ENCODE measurements at regions not wholly inside any gene's neighbourhood (a gene's known extent, or its start where the extent isn't known, plus 50 kb on each side); places are given as distances from the start of the nearest gene placed in this dataset.

GRCh38 chr5:115072266-115073064 is 97.2 kb downstream of the TRIM36 start:
- no peak for DNase-seq (ENCODE audit: low spot score)

GRCh38 chr5:115070737-115071136 is 99.0 kb downstream of the TRIM36 start:
- no peak for DNase-seq (ENCODE audit: low spot score)

GRCh38 chr5:115069087-115069968 is 100.4 kb downstream of the TRIM36 start:
- peak; percentile 87 for DNase-seq (ENCODE audit: low spot score)

- peak; percentile 15 for DNase-seq (ENCODE audit: low spot score)
These were observed 101.2 kb downstream of the TRIM36 start for GRCh38 chr5:115068239-115069086.

- DNase-seq (ENCODE audit: low spot score): peak; percentile 18
These were observed 105.3 kb downstream of the TRIM36 start for GRCh38 chr5:115064380-115064779.

GRCh38 chr5:115054387-115054951 is 115.2 kb downstream of the TRIM36 start:
- DNase-seq (ENCODE audit: low spot score): no peak

GRCh38 chr5:115052948-115053347 is 116.8 kb downstream of the TRIM36 start:
- no peak for DNase-seq (ENCODE audit: low spot score)

- DNase-seq (ENCODE audit: low spot score): no peak
These were observed 118.8 kb downstream of the TRIM36 start for GRCh38 chr5:115050866-115051265.

- peak; percentile 61 for DNase-seq (ENCODE audit: low spot score)
These were observed 135.8 kb downstream of the TRIM36 start for GRCh38 chr5:115033861-115034260.

GRCh38 chr5:115028557-115028956 is 141.2 kb downstream of the TRIM36 start:
- DNase-seq (ENCODE audit: low spot score): no peak

- DNase-seq (ENCODE audit: low spot score): no peak
These were observed 144.8 kb downstream of the TRIM36 start for GRCh38 chr5:115024922-115025321.

- DNase-seq (ENCODE audit: low spot score): no peak
These were observed 147.4 kb downstream of the TRIM36 start for GRCh38 chr5:115022303-115022702.

- DNase-seq (ENCODE audit: low spot score): peak; percentile 73
These were observed 153.1 kb downstream of the TRIM36 start for GRCh38 chr5:115016646-115017045.

- DNase-seq (ENCODE audit: low spot score): no peak
These were observed 170.5 kb downstream of the TRIM36 start for GRCh38 chr5:114999176-114999575.

- DNase-seq (ENCODE audit: low spot score): no peak
These were observed 180.2 kb downstream of the TRIM36 start for GRCh38 chr5:114989512-114989911.

- DNase-seq (ENCODE audit: low spot score): no peak
These were observed 181.6 kb downstream of the TRIM36 start for GRCh38 chr5:114988096-114988495.

GRCh38 chr5:114984796-114985195 is 184.9 kb downstream of the TRIM36 start:
- DNase-seq (ENCODE audit: low spot score): no peak

GRCh38 chr5:114981111-114981510 is 188.6 kb downstream of the TRIM36 start:
- DNase-seq (ENCODE audit: low spot score): no peak

- no peak for DNase-seq (ENCODE audit: low spot score)
These were observed 191.6 kb downstream of the TRIM36 start for GRCh38 chr5:114977979-114978573.

GRCh38 chr5:114969482-114969881 is 200.2 kb downstream of the TRIM36 start:
- no peak for DNase-seq (ENCODE audit: low spot score)

- no peak for DNase-seq (ENCODE audit: low spot score)
These were observed 212.3 kb downstream of the TRIM36 start for GRCh38 chr5:114957384-114957783.

Measured in umbilical cord (tissue), 1 donor.